ENCODE measurements at regions not wholly inside any gene's neighbourhood (a gene's known extent, or its start where the extent isn't known, plus 50 kb on each side); places are given as distances from the start of the nearest gene placed in this dataset.

- no peak for TF ChIP-seq CTCF (conservative IDR thresholded peaks at IDR 0.05; ENCODE audit: low read depth in 2 of 2)
- TF ChIP-seq EZH2phosphoT487 (IDR thresholded peaks at IDR 0.05; ENCODE audit: unreplicated experiment), result no peak
- no peak for TF ChIP-seq POLR2AphosphoS5 (IDR thresholded peaks at IDR 0.05; ENCODE audit: low read depth)
- TF ChIP-seq EZH2 (IDR thresholded peaks at IDR 0.05; ENCODE audit: low read depth, unreplicated experiment), result no peak
- no peak for TF ChIP-seq REST (IDR thresholded peaks at IDR 0.05; ENCODE audit: unreplicated experiment)
- TF ChIP-seq CREB1 (CRISPR knock-in tag; IDR thresholded peaks at IDR 0.05; ENCODE audit: low read depth), result no peak
- no peak for TF ChIP-seq ZNF114 (CRISPR knock-in tag; IDR thresholded peaks at IDR 0.05)
- TF ChIP-seq ZNF462 (CRISPR knock-in tag; IDR thresholded peaks at IDR 0.05), result no peak
- TF ChIP-seq JUNB (IDR thresholded peaks at IDR 0.05; ENCODE audit: unreplicated experiment), result no peak
Measured at GRCh38 chr7:37580376-37580775, 103.2 kb upstream of the GPR141 start.
